A673 (cell line): ENCODE measurements at regions not wholly inside any gene's neighbourhood (a gene's known extent, or its start where the extent isn't known, plus 50 kb on each side); places are given as distances from the start of the nearest gene placed in this dataset.

Experiments
- CTCF ChIP-seq: fragments of 300-800, 200-600 bp; sonication (generic); conservative IDR thresholded peaks from 2 replicates; pipeline ENCODE4 v1.5.1; 2017; ENCODE audit warnings: low read depth, mild to moderate bottlenecking, antibody characterized with exemption, low read length, moderate library complexity, mixed read lengths
- EZH2 ChIP-seq: fragments of 200-600 bp; sonication (generic); IDR thresholded peaks from 2 replicates; pipeline ENCODE4 v1.6.1; 2017; ENCODE audit warnings: borderline replicate concordance, low read depth, mild to moderate bottlenecking, mixed read lengths, antibody characterized with exemption, low read length; ENCODE audit not compliant: poor library complexity, severe bottlenecking

GRCh38 chr2:4782647-4783046 lies 909.5 kb upstream of the SOX11 start:
- TF ChIP-seq EZH2 (no peak), CTCF (no peak)
